HL-60 (cell line): ENCODE measurements at regions not wholly inside any gene's neighbourhood (a gene's known extent, or its start where the extent isn't known, plus 50 kb on each side); places are given as distances from the start of the nearest gene placed in this dataset.

Experiments
- DNase-seq, 2 experiments: peaks; one replicate each; pipeline ENCODE4 v3.0.0-alpha.2; 2010 to 2020; ENCODE audit warnings: low read depth in 1 of 2, low spot score in 1 of 2
- H3K27ac ChIP-seq: fragments of 250-450 bp; sonication (Bioruptor Pico); replicated peaks from 2 replicates; pipeline ENCODE4 v1.5.1; 2020; ENCODE audit warnings: mild to moderate bottlenecking, moderate library complexity
- H3K27me3 ChIP-seq: fragments of 250-450 bp; sonication (Bioruptor Pico); 2 replicates; pipeline ENCODE4 v1.5.1; 2021; ENCODE audit warnings: mild to moderate bottlenecking, moderate library complexity; ENCODE audit not compliant: insufficient read depth, poor library complexity, severe bottlenecking
- H3K4me3 ChIP-seq: replicated peaks from 2 replicates; pipeline ENCODE4 v1.5.1; 2011; ENCODE audit warnings: mild to moderate bottlenecking, control low read depth, low read length; ENCODE audit not compliant: insufficient read depth
- CTCF ChIP-seq: IDR thresholded peaks from one replicate; pipeline ENCODE4 v1.5.1; 2011; ENCODE audit warnings: low read length, control low read depth, inconsistent platforms; ENCODE audit not compliant: insufficient read depth
- GABPA ChIP-seq: IDR thresholded peaks from 2 replicates; pipeline ENCODE4 v1.6.1; 2012; ENCODE audit warnings: low read depth
- POLR2AphosphoS5 ChIP-seq: IDR thresholded peaks from 2 replicates; pipeline ENCODE4 v1.6.1; 2012; ENCODE audit warnings: low read depth
- REST ChIP-seq: IDR thresholded peaks from 2 replicates; pipeline ENCODE4 v1.6.1; 2012; ENCODE audit warnings: low read depth; ENCODE audit not compliant: insufficient replicate concordance
- SPI1 ChIP-seq: IDR thresholded peaks from 2 replicates; pipeline ENCODE4 v1.6.1; 2012; ENCODE audit warnings: low read depth, mild to moderate bottlenecking, borderline replicate concordance

- Histone ChIP-seq H3K4me3 (no peak overlapping the region), H3K27ac (no peak overlapping the region), H3K27me3 (no peaks in the 10 kb centered on the region)
- DNase-seq, result no peak
- TF ChIP-seq SPI1, result no peak
- TF ChIP-seq POLR2AphosphoS5, result no peak
- TF ChIP-seq REST, result no peak
- TF ChIP-seq GABPA, result no peak
- no peak for TF ChIP-seq CTCF
Measured at GRCh38 chr5:119873611-119874010, 244.3 kb downstream of the FAM170A start.

- Histone ChIP-seq H3K27me3 (no peaks in the 10 kb centered on the region), H3K27ac (no peak overlapping the region), H3K4me3 (no peak overlapping the region)
- TF ChIP-seq REST (no peak), POLR2AphosphoS5 (no peak), SPI1 (no peak), GABPA (no peak), CTCF (no peak)
- DNase-seq, result no peak
Measured at GRCh38 chr5:119876522-119876921, 247.2 kb downstream of the FAM170A start.

- DNase-seq, result no peak
- Histone ChIP-seq H3K27ac (no peak overlapping the region), H3K4me3 (no peak overlapping the region), H3K27me3 (no peaks in the 10 kb centered on the region)
- TF ChIP-seq REST (no peak), GABPA (no peak), POLR2AphosphoS5 (no peak), SPI1 (no peak), CTCF (no peak)
Measured at GRCh38 chr5:119878712-119879111, 249.4 kb downstream of the FAM170A start.
